ENCODE measurements at regions not wholly inside any gene's neighbourhood (a gene's known extent, or its start where the extent isn't known, plus 50 kb on each side); places are given as distances from the start of the nearest gene placed in this dataset.

- TF ChIP-seq, protein P1, sequence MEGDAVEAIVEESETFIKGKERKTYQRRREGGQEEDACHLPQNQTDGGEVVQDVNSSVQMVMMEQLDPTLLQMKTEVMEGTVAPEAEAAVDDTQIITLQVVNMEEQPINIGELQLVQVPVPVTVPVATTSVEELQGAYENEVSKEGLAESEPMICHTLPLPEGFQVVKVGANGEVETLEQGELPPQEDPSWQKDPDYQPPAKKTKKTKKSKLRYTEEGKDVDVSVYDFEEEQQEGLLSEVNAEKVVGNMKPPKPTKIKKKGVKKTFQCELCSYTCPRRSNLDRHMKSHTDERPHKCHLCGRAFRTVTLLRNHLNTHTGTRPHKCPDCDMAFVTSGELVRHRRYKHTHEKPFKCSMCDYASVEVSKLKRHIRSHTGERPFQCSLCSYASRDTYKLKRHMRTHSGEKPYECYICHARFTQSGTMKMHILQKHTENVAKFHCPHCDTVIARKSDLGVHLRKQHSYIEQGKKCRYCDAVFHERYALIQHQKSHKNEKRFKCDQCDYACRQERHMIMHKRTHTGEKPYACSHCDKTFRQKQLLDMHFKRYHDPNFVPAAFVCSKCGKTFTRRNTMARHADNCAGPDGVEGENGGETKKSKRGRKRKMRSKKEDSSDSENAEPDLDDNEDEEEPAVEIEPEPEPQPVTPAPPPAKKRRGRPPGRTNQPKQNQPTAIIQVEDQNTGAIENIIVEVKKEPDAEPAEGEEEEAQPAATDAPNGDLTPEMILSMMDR (IDR thresholded peaks at IDR 0.05) = no peak
- TF ChIP-seq POLR2A (IDR thresholded peaks at IDR 0.05) = no peak
Measured at GRCh38 chr7:35467456-35467978, 213.6 kb upstream of the TBX20 start.
